Uterus (tissue), 2 donors: ENCODE measurements at regions not wholly inside any gene's neighbourhood (a gene's known extent, or its start where the extent isn't known, plus 50 kb on each side); places are given as distances from the start of the nearest gene placed in this dataset.
"Not testable (repeated sequence)": the region's sequence is repeated elsewhere in the genome, so short reads cannot be mapped to it uniquely, and the experiment has no call there.

Source experiments
- POLR2A ChIP-seq, 2 donors: fragments of 450-650 bp; IDR thresholded peaks; one replicate each; pipeline ENCODE4 v1.6.1; 2016; ENCODE audit warnings: antibody characterized with exemption in 2 of 2, mild to moderate bottlenecking in 1 of 2, moderate library complexity in 1 of 2
- TF ChIP-seq, protein P1 (sequence below), 4 experiments: fragments of 200-600 bp in 2 of 4; fragments of 450-650 bp in 2 of 4; sonication (generic) in 2 of 4; IDR thresholded peaks; one replicate each; pipeline ENCODE4 v1.5.1; 2016 to 2019; ENCODE audit warnings: antibody characterized with exemption in 4 of 4, mild to moderate bottlenecking in 2 of 4, moderate library complexity in 1 of 4

- TF ChIP-seq, protein P1, sequence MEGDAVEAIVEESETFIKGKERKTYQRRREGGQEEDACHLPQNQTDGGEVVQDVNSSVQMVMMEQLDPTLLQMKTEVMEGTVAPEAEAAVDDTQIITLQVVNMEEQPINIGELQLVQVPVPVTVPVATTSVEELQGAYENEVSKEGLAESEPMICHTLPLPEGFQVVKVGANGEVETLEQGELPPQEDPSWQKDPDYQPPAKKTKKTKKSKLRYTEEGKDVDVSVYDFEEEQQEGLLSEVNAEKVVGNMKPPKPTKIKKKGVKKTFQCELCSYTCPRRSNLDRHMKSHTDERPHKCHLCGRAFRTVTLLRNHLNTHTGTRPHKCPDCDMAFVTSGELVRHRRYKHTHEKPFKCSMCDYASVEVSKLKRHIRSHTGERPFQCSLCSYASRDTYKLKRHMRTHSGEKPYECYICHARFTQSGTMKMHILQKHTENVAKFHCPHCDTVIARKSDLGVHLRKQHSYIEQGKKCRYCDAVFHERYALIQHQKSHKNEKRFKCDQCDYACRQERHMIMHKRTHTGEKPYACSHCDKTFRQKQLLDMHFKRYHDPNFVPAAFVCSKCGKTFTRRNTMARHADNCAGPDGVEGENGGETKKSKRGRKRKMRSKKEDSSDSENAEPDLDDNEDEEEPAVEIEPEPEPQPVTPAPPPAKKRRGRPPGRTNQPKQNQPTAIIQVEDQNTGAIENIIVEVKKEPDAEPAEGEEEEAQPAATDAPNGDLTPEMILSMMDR (IDR thresholded peaks at IDR 0.05): not testable (repeated sequence)
- TF ChIP-seq POLR2A (IDR thresholded peaks at IDR 0.05): not testable (repeated sequence)
Observed at GRCh38 chr5:34185005-34185404, 142.0 kb upstream of the C1QTNF3 start.
